Endothelial cell of umbilical vein (primary cell): ENCODE measurements at regions not wholly inside any gene's neighbourhood (a gene's known extent, or its start where the extent isn't known, plus 50 kb on each side); places are given as distances from the start of the nearest gene placed in this dataset.

Source experiments
- BruUV-seq: library from RNA; stranded (reverse); fragments of 400-500 nt; replicated peaks from 2 replicates; lab custom pipeline; 2021; lab: Mats Ljungman, UMichigan
- CTCF ChIA-PET: fragments of 300-600, 350-600 bp; sonication (Branson Sonifier 250); formaldehyde crosslinking; loops from one replicate; lab custom pipeline; 2021; ENCODE audit warnings: antibody characterized with exemption, inconsistent platforms; lab: Charles Lee
- POLR2A ChIA-PET: fragments of 300-600, 350-600 bp; sonication (Branson Sonifier 250); formaldehyde crosslinking; loops from one replicate; lab custom pipeline; 2021; ENCODE audit warnings: antibody characterized with exemption, inconsistent platforms; lab: Charles Lee
- DNase-seq: peaks from one replicate; pipeline ENCODE4 v3.0.0-alpha.2; 2011; ENCODE audit warnings: low read depth, low spot score
- FAIRE-seq: peaks from 2 replicates; lab custom pipeline; 2011; peaks lifted over from hg19 to GRCh38; lab: Jason Lieb, UNC
- H2AFZ ChIP-seq: 2 replicates; pipeline ENCODE4 v1.6.0; 2012; ENCODE audit warnings: low read depth, low read length, control low read depth, inconsistent platforms
- H3K27ac ChIP-seq: 2 replicates; pipeline ENCODE4 v1.5.1; 2011; ENCODE audit warnings: low read depth, mild to moderate bottlenecking, control low read depth, low read length, moderate library complexity; ENCODE audit not compliant: insufficient read depth
- H3K27me3 ChIP-seq, 2 experiments: 2 replicates each; pipeline versions ENCODE4 v1.6.0 to v1.6.1; 2011; ENCODE audit warnings: low read length in 2 of 2, mixed read lengths in 1 of 2; ENCODE audit not compliant: control insufficient read depth in 2 of 2, insufficient read depth in 2 of 2
- H3K36me3 ChIP-seq, 2 experiments: 2 replicates in 1 of 2; 3 replicates in 1 of 2; pipeline ENCODE4 v1.5.1; 2011; ENCODE audit warnings: low read length in 2 of 2, mild to moderate bottlenecking in 1 of 2, moderate library complexity in 1 of 2; ENCODE audit not compliant: control insufficient read depth in 2 of 2, insufficient read depth in 2 of 2; ENCODE audit errors: extremely low read depth in 1 of 2
- H3K4me1 ChIP-seq: 3 replicates; pipeline ENCODE4 v1.5.1; 2011; ENCODE audit warnings: mild to moderate bottlenecking, low read length; ENCODE audit not compliant: control insufficient read depth, insufficient read depth; ENCODE audit errors: extremely low read depth
- H3K4me2 ChIP-seq: 2 replicates; pipeline ENCODE4 v1.6.1; 2011; ENCODE audit warnings: low read length, control low read depth, mixed read lengths; ENCODE audit not compliant: insufficient read depth
- H3K4me3 ChIP-seq, 3 experiments: fragments of 200-600 bp in 1 of 3; sonication (generic), shearing (Covaris generic) in 1 of 3; replicated peaks in 1 of 3; 2 replicates each; pipeline ENCODE4 v1.5.1; 2011 to 2016; ENCODE audit warnings: control low read depth in 3 of 3, low read length in 3 of 3, mild to moderate bottlenecking in 2 of 3, inconsistent platforms in 1 of 3, low read depth in 1 of 3, moderate library complexity in 1 of 3; ENCODE audit not compliant: insufficient read depth in 1 of 3
- H3K79me2 ChIP-seq: 2 replicates; pipeline ENCODE4 v1.6.0; 2012; ENCODE audit warnings: low read length, inconsistent platforms; ENCODE audit not compliant: control insufficient read depth, insufficient read depth
- H3K9ac ChIP-seq: replicated peaks from 2 replicates; pipeline ENCODE3; 2011; ENCODE audit warnings: low read length, control low read depth; ENCODE audit not compliant: insufficient read depth; ENCODE audit errors: extremely low read depth
- H3K9me1 ChIP-seq: replicated peaks from 3 replicates; pipeline ENCODE4 v1.6.0; 2011; ENCODE audit warnings: mild to moderate bottlenecking, low read length; ENCODE audit not compliant: control insufficient read depth, insufficient read depth; ENCODE audit errors: extremely low read depth
- H3K9me3 ChIP-seq: replicated peaks from 2 replicates; pipeline ENCODE4 v1.5.1; 2012; ENCODE audit warnings: low read length, inconsistent platforms; ENCODE audit not compliant: control insufficient read depth, insufficient read depth
- H4K20me1 ChIP-seq: replicated peaks from 2 replicates; pipeline ENCODE3; 2011; ENCODE audit warnings: mild to moderate bottlenecking, low read length; ENCODE audit not compliant: control insufficient read depth, insufficient read depth; ENCODE audit errors: extremely low read depth
- CTCF ChIP-seq, 2 donors: IDR thresholded peaks; 1 replicate in 1 of 2; 2 replicates in 1 of 2; pipeline ENCODE4 v1.5.1; 2011; ENCODE audit warnings: low read length in 2 of 2, mild to moderate bottlenecking in 2 of 2, moderate library complexity in 2 of 2, control low read depth in 1 of 2, inconsistent platforms in 1 of 2, low read depth in 1 of 2; ENCODE audit not compliant: insufficient read depth in 1 of 2; ENCODE audit errors: extremely low read depth in 1 of 2
- EZH2 ChIP-seq: IDR thresholded peaks from 2 replicates; pipeline ENCODE4 v1.6.1; 2012; ENCODE audit warnings: borderline replicate concordance, low read depth, mild to moderate bottlenecking, moderate library complexity, low read length, inconsistent platforms; ENCODE audit not compliant: severe bottlenecking
- FOS ChIP-seq: IDR thresholded peaks from 2 replicates; pipeline ENCODE4 v1.6.1; 2011; ENCODE audit warnings: mild to moderate bottlenecking, low read length, moderate library complexity, borderline replicate concordance; ENCODE audit not compliant: insufficient read depth
- GATA2 ChIP-seq: IDR thresholded peaks from 2 replicates; pipeline ENCODE4 v1.7.0; 2011; ENCODE audit warnings: low read depth, mild to moderate bottlenecking, moderate library complexity, mixed read lengths, low read length; ENCODE audit not compliant: insufficient read length, insufficient read depth
- JUN ChIP-seq: IDR thresholded peaks from 2 replicates; pipeline ENCODE4 v1.6.1; 2011; ENCODE audit warnings: borderline replicate concordance, low read depth; ENCODE audit not compliant: insufficient read length, insufficient read depth
- MAX ChIP-seq: IDR thresholded peaks from 2 replicates; pipeline ENCODE4 v1.6.1; 2011; ENCODE audit not compliant: insufficient read depth, insufficient read length
- MYC ChIP-seq: IDR thresholded peaks from one replicate; pipeline ENCODE4 v1.6.1; 2011; ENCODE audit warnings: mild to moderate bottlenecking, low read depth, low read length
- POLR2AphosphoS5 ChIP-seq: IDR thresholded peaks from 2 replicates; pipeline ENCODE4 v1.6.1; 2012; ENCODE audit warnings: low read depth, mild to moderate bottlenecking, control low read depth, low read length, moderate library complexity; ENCODE audit not compliant: insufficient read depth
- dilution Hi-C: fragments of 300-500 bp; cut with MboI; formaldehyde crosslinking; loops from one replicate; pipeline ENCODE4 v1.15.0; 2019; ENCODE audit warnings: low sequenced_read_pairs; ENCODE audit not compliant: extremely low pct_ligation_motif_present
- intact Hi-C: fragments of 100-400 bp; cut with micrococcal nuclease; formaldehyde crosslinking; loops from one replicate; pipeline ENCODE4 v1.10.0; 2022

- ChIA-PET POLR2A (no interaction called here), CTCF (interaction anchor here (2.9 kb wide), 1 partner anchor 11 kb away, joined by 16 read pairs; no protein-coding TSS in a partner anchor)
- H3K4me2 ChIP-seq, result no peak overlapping the region
- H3K36me3 ChIP-seq, result no peaks in the 10 kb centered on the region
- H4K20me1 ChIP-seq, result no peaks in the 10 kb centered on the region
- intact Hi-C loops, result no loop called here
- no peaks in the 10 kb centered on the region for H3K9me3 ChIP-seq
- no peaks in the 10 kb centered on the region for H3K27me3 ChIP-seq
- no TSS peak for BruUV-seq
- no peak for DNase-seq
- H3K9me1 ChIP-seq, result no peaks in the 10 kb centered on the region
- no peak for TF ChIP-seq MYC
- TF ChIP-seq CTCF (IDR thresholded peaks at IDR 0.05; ENCODE audit: extremely low read depth in 1 of 2, insufficient read depth in 1 of 2, low read depth in 1 of 2, low read length in 2 of 2), result no peak
- no peak for TF ChIP-seq JUN
- no peak for TF ChIP-seq POLR2AphosphoS5
- no peak for TF ChIP-seq MAX
- no peak for TF ChIP-seq FOS
- TF ChIP-seq GATA2, result no peak
- no peak for TF ChIP-seq EZH2
- no peak overlapping the region for H3K4me3 ChIP-seq
- H2AFZ ChIP-seq, result no peak overlapping the region
- H3K79me2 ChIP-seq, result no peaks in the 10 kb centered on the region
- no peaks in the 10 kb centered on the region for H3K4me1 ChIP-seq
- no peak overlapping the region for H3K9ac ChIP-seq
- FAIRE-seq, result no peak
- no peak overlapping the region for H3K27ac ChIP-seq
- dilution Hi-C loops, result no loop called here
Observed at GRCh38 chr4:79030973-79031372, 91.7 kb upstream of the PAQR3 start.
